HAP-1 (cell line): ENCODE measurements at regions not wholly inside any gene's neighbourhood (a gene's known extent, or its start where the extent isn't known, plus 50 kb on each side); places are given as distances from the start of the nearest gene placed in this dataset.

Experiments
- DNase-seq, 2 experiments: peaks; one replicate each; pipeline ENCODE4 v3.0.0-alpha.2; 2016 to 2020; ENCODE audit warnings: low spot score in 2 of 2
- H3K27me3 ChIP-seq: fragments of 250-450 bp; sonication (Bioruptor Pico); 2 replicates; pipeline ENCODE4 v1.5.1; 2020; ENCODE audit warnings: low read depth, mild to moderate bottlenecking, moderate library complexity
- H3K36me3 ChIP-seq: fragments of 250-450 bp; sonication (Bioruptor Pico); replicated peaks from 2 replicates; pipeline ENCODE4 v1.5.1; 2020; ENCODE audit warnings: mild to moderate bottlenecking
- H3K4me1 ChIP-seq: fragments of 250-450 bp; sonication (Bioruptor Pico); 2 replicates; pipeline ENCODE4 v1.5.1; 2020; ENCODE audit warnings: mild to moderate bottlenecking
- H3K4me3 ChIP-seq: fragments of 250-450 bp; sonication (Bioruptor Pico); 2 replicates; pipeline ENCODE4 v1.5.1; 2020; ENCODE audit warnings: mild to moderate bottlenecking, moderate library complexity
- H3K9me3 ChIP-seq: fragments of 250-450 bp; sonication (Bioruptor Pico); 2 replicates; pipeline ENCODE4 v1.5.1; 2020; ENCODE audit warnings: mild to moderate bottlenecking, moderate library complexity
- in situ Hi-C: fragments of 300-500 bp; cut with MboI; formaldehyde crosslinking; loops from 3 replicates; pipeline ENCODE4 v1.14.3; 2020; ENCODE audit warnings: low sequenced_read_pairs, inconsistent platforms, mixed read lengths

DNA sequence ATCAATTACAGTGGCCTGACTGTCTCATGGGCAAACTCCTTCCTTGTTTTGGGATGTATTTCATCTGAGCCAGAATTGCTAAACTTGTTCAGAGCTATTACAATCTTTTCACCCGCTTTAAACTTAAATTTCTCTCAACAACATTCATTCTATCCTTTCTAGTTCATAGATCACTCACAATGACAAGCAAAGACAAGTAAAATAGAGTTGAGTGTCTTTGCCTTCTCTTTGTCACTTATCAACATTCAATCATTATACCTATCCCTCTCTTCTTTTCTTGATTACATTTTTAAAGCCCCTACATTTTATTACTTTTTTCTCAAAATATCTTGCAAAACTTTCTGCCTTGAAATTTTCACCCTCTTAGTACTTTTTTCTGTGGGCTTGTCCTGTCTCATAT is 1113.1 kb downstream of the PCDH17 start:
- Histone ChIP-seq H3K36me3 (no peaks in the 10 kb centered on the region), H3K9me3 (no peaks in the 10 kb centered on the region), H3K4me1 (no peaks in the 10 kb centered on the region), H3K27me3 (no peaks in the 10 kb centered on the region), H3K4me3 (no peak overlapping the region)
- in situ Hi-C loops = no loop called here
- DNase-seq = no peak

DNA sequence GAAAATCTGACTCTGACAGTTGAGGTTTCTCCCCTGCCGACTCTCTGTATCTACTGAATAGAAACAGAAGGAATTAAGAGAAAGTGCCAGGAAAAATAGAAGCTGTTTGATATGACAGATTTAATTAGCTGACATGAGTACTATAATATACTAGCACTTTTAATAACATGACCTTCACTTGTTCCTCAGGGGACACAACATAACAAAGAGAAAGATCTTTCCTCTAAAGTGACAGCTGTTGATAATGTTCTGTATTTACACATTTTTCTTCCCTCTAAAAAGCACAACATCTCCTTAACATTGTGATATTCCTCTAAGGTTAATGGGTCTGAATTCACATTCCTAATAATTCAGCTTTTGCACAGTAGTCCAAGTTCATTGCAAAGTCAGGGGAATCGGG is 1136.0 kb downstream of the PCDH17 start:
- no peak for DNase-seq

DNA sequence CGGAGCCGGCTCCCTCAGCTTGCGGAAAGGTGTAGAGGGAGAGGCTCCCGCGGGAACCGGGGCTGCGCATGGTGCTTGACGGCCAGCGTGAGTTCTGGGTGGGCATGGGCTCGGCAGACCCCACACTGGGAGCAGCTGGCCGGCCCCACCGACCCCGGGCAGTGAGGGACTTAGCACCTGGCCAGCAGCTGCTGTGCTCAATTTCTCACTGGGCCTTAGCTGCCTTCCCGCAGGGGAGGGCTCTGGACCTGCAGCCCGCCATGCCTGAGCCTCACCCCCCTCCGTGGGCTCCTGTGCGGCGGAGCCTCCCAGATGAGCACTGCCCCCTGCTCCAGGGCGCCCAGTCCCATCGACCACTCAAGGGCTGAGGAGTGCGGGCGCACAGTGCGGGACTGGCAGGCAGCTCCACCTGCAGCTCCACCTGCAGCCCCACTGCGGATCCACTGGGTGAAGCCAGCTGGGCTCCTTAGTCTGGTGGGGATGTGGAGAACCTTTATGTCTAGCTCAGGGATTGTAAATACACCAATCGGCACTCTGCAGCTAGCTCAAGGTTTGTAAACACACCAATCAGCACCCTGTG is 1141.8 kb downstream of the PCDH17 start:
- Histone ChIP-seq H3K4me3 (no peak overlapping the region), H3K9me3 (no peaks in the 10 kb centered on the region), H3K36me3 (no peaks in the 10 kb centered on the region), H3K4me1 (peaks cover 8% of the 10 kb centered on the region; the same call in 1 of the 2 replicates), H3K27me3 (no peaks in the 10 kb centered on the region)
- in situ Hi-C loops = no loop called here
- no peak for DNase-seq

More for the DNA sequence above, 1136.0 kb downstream of the PCDH17 start:
- Histone ChIP-seq H3K9me3 (no peaks in the 10 kb centered on the region), H3K36me3 (no peaks in the 10 kb centered on the region), H3K4me1 (peaks cover 8% of the 10 kb centered on the region; the same call in 1 of the 2 replicates), H3K4me3 (no peak overlapping the region), H3K27me3 (no peaks in the 10 kb centered on the region)
- in situ Hi-C loops = no loop called here

DNA sequence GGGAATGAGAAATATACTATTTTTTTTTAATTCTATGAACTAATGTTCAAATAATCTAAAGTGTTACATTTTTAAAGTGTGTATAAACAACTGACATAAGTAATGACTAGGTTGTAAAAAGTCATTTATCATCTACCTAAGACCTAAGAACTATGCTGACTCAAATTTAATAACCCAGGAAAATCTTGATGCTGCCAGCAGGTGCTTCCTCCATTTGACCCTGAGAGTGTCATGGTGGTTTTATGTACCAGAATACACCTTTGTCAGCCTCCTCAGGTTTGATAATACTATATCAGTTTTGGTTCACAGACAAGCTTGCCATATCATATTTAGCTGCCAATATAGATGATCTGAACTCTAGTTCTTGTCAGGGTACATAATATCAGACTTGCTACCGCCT is 1151.2 kb downstream of the PCDH17 start:
- in situ Hi-C loops = no loop called here
- Histone ChIP-seq H3K9me3 (no peaks in the 10 kb centered on the region; the same call in 1 of the 2 replicates), H3K4me3 (no peak overlapping the region), H3K36me3 (no peaks in the 10 kb centered on the region), H3K4me1 (no peaks in the 10 kb centered on the region), H3K27me3 (no peaks in the 10 kb centered on the region)
- no peak for DNase-seq

DNA sequence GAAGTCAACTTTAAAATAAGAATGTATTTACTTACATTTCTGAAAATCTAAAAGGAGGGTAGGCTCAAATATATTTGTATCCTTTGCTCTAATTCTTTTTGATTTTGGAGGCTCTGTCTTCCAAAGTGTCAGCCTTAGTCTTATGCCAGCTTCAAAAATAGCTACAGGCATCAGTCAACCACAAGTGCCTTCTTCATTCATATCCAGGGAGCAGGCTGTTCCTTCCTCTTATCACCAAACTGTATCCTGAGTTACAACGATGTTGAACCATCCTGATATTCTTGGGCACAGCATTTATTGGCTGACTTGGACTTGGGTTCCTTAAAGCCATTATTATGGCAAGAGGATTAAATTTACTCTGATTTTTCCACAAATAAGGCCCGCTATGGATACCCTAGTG is 1161.3 kb downstream of the PCDH17 start:
- Histone ChIP-seq H3K4me3 (no peak overlapping the region), H3K27me3 (no peaks in the 10 kb centered on the region), H3K9me3 (no peaks in the 10 kb centered on the region), H3K4me1 (peaks cover 7% of the 10 kb centered on the region), H3K36me3 (no peaks in the 10 kb centered on the region)
- DNase-seq = no peak
- in situ Hi-C loops = no loop called here

DNA sequence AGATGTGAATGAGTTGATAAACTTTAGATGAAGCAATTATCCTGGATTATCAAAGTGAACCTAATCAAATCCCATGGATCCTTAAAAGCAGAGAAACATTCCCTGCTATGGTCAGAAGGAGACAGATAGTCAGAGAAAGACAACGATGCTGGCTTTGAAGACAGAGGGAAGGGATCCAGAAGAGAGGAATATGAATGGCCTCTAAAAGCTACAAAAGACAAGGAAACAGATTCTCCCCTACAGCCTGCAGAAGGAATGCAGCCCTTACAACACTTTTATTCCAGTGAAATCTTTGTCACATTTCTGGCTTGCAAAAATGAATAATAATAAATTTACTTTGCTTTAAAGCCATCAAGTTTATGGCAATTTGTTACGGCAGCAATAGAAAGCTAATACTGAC is 1164.2 kb downstream of the PCDH17 start:
- Histone ChIP-seq H3K27me3 (no peaks in the 10 kb centered on the region), H3K4me1 (peaks cover 10% of the 10 kb centered on the region), H3K9me3 (no peaks in the 10 kb centered on the region), H3K4me3 (no peak overlapping the region), H3K36me3 (no peaks in the 10 kb centered on the region)
- in situ Hi-C loops = no loop called here
- DNase-seq = no peak

DNA sequence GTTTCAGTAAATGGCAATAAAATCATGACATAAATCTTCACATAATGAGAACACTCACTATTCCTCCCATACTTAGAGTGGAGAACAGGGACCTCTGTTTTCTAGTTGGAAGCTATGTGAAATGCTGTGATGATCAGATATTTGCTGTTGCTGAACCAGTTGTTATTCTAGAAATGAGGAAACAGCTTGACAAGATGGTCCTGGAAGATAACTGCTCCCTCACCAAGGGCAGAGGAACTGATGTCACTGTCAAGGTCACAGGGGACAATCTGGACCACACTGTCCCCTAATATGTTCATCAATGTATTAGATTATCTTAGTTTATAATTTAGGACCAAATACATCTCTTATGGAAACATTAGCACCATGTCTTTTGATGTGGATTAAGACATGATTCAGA is 1173.3 kb downstream of the PCDH17 start:
- DNase-seq = no peak
- in situ Hi-C loops = no loop called here

DNA sequence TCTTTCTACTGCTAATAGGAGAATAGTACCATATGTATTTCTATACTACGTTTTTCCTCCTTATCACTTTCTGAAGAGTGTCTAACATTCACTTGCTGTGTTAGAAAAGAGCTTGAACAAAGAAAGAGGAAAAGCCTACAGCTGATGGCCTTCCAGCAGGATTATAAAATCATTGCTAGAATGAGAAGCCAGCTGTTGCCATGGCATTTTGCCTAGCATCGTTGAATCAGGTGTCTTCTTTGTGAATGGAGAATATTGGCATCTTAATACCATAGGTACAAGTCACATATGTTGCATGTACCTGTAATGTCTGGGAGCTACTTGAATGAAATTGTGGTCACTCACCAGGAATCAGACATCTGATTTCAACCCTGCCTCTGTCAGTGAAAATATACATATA is 1174.9 kb downstream of the PCDH17 start:
- Histone ChIP-seq H3K27me3 (no peaks in the 10 kb centered on the region), H3K4me1 (no peaks in the 10 kb centered on the region), H3K4me3 (no peak overlapping the region), H3K9me3 (no peaks in the 10 kb centered on the region), H3K36me3 (no peaks in the 10 kb centered on the region)
- DNase-seq = no peak
- in situ Hi-C loops = no loop called here

More for the DNA sequence above, 1173.3 kb downstream of the PCDH17 start:
- Histone ChIP-seq H3K27me3 (no peaks in the 10 kb centered on the region), H3K9me3 (no peaks in the 10 kb centered on the region), H3K4me1 (no peaks in the 10 kb centered on the region), H3K4me3 (no peak overlapping the region), H3K36me3 (no peaks in the 10 kb centered on the region)

DNA sequence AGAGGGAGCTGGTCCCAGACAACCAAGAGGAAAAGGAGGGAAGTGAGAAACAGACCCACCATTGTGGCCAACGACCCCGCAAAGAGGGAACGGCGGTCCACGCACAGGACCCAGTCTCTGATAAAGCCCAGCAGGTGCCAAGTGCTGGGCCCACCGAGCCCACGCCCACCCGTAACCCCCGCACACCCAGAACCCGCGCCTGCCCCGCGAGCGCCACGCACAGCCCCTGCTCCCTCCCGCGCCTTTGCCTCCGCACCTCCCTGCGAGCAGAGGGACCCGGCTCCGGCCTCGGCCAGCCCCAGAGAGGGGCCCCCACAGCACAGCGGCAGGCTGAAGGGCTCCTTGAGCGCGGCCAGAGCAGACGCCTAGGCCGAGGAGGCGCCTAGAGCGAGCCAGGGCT is 1192.2 kb downstream of the PCDH17 start:
- no peaks in the 10 kb centered on the region for H3K27me3 ChIP-seq
- H3K36me3 ChIP-seq = no peaks in the 10 kb centered on the region
- DNase-seq = no peak
- H3K4me1 ChIP-seq = no peaks in the 10 kb centered on the region; the same call in 1 of the 2 replicates
- in situ Hi-C loops = no loop called here
- no peaks in the 10 kb centered on the region for H3K9me3 ChIP-seq
- no peak overlapping the region for H3K4me3 ChIP-seq

DNA sequence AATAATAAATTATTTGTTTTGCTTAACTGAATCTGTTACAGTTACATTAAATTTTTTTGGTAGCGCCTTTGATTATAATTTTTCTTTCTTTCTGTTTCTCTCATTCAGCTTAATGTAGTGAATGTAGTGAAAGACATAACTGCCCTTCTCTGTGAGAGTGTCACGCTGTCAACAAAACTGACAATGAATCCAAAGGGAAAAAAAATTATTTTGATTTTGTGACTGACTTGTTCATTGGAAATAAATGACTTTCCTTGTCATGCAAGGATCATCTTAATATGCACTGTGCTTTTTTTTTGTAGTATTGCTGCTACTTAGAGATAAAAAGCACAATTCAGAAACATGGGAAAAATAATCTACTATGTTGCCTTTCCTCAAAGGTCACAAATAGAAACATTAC is 1196.4 kb downstream of the PCDH17 start:
- no peak for DNase-seq
- Histone ChIP-seq H3K36me3 (no peaks in the 10 kb centered on the region), H3K9me3 (no peaks in the 10 kb centered on the region), H3K4me1 (no peaks in the 10 kb centered on the region), H3K4me3 (no peak overlapping the region), H3K27me3 (no peaks in the 10 kb centered on the region)
- in situ Hi-C loops = no loop called here

DNA sequence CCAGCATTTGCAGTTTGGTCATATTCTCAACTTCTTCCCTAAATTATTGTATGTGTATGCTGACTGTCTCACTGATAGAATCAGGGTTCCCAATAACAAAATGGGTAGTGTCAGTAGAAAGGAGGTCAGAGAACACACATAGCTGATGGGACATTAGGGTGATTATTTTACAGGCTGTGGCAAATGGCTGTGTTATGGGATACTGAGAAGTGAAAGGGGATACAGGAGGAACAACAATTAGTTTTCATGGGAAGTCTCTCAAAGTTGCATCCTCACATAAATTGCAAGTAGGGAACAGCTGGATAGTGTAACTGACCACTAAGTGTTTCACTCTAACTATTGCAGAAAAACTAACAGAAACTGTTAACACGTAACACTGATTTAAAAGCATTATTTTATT is 1199.3 kb downstream of the PCDH17 start:
- DNase-seq = no peak

DNA sequence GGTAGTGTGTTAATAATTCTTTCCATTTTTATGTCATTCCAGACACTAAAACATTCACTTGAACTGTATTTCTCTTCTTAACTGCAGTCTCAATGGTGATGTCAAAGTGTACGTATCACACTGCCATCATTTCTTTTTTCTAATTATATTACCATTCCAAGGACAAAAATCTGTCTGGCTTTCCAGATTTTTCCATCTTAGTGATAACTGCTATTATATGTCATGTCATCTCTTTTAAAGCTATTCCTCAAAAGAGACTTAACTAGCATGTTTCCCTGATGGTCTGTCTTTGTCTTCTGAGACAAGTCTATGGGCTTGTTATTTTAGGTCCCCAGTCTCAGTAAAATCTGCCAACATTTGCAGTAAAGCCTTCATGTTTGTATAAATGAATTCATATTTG is 1207.1 kb downstream of the PCDH17 start:
- no peak for DNase-seq
- H3K4me1 ChIP-seq = no peaks in the 10 kb centered on the region
- in situ Hi-C loops = no loop called here
- H3K4me3 ChIP-seq = no peak overlapping the region
- H3K36me3 ChIP-seq = no peaks in the 10 kb centered on the region
- no peaks in the 10 kb centered on the region for H3K9me3 ChIP-seq
- H3K27me3 ChIP-seq = no peaks in the 10 kb centered on the region

More for the DNA sequence above, 1199.3 kb downstream of the PCDH17 start:
- in situ Hi-C loops = no loop called here
- Histone ChIP-seq H3K36me3 (no peaks in the 10 kb centered on the region), H3K27me3 (no peaks in the 10 kb centered on the region), H3K4me3 (no peak overlapping the region), H3K4me1 (no peaks in the 10 kb centered on the region), H3K9me3 (no peaks in the 10 kb centered on the region)

DNA sequence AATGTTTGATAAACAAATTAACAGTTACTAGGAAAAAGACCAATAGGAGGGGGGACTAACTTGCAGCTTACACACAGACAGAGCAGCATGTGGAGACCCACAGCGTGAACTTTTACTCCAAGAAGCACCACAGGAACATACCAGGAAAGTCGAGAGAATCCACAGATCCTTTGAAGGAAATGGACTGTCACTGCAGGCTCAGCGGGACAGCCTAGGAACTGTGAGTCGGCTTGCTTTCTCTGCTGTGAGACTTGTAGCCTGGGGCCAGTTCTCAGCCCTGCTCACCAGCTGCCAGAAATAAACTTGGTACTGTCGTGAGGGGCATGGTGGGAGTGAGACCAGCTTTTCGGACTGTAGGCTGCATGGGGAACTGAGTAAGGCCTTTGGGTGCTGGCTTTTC is 1211.5 kb downstream of the PCDH17 start:
- H3K9me3 ChIP-seq = no peaks in the 10 kb centered on the region
- no peaks in the 10 kb centered on the region for H3K4me1 ChIP-seq
- H3K27me3 ChIP-seq = no peaks in the 10 kb centered on the region
- in situ Hi-C loops = no loop called here
- no peak for DNase-seq
- no peak overlapping the region for H3K4me3 ChIP-seq
- no peaks in the 10 kb centered on the region for H3K36me3 ChIP-seq

DNA sequence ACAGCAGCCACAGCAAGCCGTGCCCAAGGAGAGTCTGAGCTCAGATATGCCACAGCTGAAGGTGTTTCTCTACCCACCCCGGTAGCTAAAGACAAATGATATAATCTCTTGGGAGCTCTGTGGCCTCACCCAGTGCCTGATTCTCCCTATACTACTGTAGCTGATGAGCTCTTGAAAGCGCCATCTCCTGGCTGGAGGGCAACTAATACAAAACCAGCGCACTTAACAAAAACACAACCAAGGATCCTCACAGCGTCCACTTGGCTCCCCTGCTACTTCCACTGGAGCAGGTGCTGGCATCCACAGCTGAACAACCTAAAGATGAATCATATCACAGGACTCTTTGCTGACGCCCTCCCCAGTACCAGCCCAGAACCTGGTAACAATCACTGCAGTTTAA is 1212.0 kb downstream of the PCDH17 start:
- H3K36me3 ChIP-seq = no peaks in the 10 kb centered on the region
- in situ Hi-C loops = no loop called here
- no peaks in the 10 kb centered on the region for H3K4me1 ChIP-seq
- DNase-seq = no peak
- no peaks in the 10 kb centered on the region for H3K27me3 ChIP-seq
- H3K9me3 ChIP-seq = no peaks in the 10 kb centered on the region
- H3K4me3 ChIP-seq = no peak overlapping the region

DNA sequence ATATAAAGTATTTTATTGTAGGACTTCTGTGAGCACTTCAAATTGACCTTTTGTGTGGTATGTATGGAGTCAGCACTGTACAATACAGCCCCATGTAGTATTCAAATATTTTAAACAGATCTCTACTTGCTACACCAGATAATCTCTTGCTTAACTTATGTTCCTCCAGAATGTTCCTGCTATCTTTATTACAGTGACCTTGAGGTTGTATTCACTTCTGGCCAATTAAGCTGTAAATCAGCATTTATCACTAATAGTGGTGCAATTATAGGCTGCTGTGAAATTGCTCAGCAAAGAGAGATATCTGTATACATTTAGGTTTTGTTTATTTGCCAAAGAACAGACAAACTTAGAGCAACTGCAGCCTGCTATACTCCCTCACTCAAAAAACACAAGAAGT is 1218.6 kb downstream of the PCDH17 start:
- H3K27me3 ChIP-seq = no peaks in the 10 kb centered on the region
- in situ Hi-C loops = no loop called here
- no peaks in the 10 kb centered on the region for H3K4me1 ChIP-seq
- H3K9me3 ChIP-seq = no peaks in the 10 kb centered on the region
- DNase-seq = no peak
- no peaks in the 10 kb centered on the region for H3K36me3 ChIP-seq
- H3K4me3 ChIP-seq = no peak overlapping the region
